ENCODE measurements at regions not wholly inside any gene's neighbourhood (a gene's known extent, or its start where the extent isn't known, plus 50 kb on each side); places are given as distances from the start of the nearest gene placed in this dataset.

DNA sequence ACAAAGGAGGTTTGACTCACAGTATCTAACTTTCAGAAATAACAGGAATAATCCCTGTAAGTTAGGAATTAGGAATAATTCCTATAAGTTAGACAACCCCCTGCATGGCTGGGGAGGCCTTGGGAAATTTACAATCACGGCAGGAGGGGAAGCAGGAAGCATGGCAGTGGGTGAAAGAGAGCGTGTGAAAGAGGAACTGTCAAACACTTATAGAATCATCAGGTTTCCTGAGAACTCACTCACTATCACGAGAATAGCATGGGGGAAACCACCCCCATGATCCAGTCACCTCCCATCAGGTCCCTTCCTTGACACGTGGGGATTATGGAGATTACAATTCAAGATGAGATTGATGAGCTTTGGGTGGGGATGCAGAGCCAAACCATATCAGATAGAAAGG lies 385.5 kb downstream of the IL20RB start:
- TF ChIP-seq, protein P1, sequence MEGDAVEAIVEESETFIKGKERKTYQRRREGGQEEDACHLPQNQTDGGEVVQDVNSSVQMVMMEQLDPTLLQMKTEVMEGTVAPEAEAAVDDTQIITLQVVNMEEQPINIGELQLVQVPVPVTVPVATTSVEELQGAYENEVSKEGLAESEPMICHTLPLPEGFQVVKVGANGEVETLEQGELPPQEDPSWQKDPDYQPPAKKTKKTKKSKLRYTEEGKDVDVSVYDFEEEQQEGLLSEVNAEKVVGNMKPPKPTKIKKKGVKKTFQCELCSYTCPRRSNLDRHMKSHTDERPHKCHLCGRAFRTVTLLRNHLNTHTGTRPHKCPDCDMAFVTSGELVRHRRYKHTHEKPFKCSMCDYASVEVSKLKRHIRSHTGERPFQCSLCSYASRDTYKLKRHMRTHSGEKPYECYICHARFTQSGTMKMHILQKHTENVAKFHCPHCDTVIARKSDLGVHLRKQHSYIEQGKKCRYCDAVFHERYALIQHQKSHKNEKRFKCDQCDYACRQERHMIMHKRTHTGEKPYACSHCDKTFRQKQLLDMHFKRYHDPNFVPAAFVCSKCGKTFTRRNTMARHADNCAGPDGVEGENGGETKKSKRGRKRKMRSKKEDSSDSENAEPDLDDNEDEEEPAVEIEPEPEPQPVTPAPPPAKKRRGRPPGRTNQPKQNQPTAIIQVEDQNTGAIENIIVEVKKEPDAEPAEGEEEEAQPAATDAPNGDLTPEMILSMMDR (IDR thresholded peaks at IDR 0.05), result no peak
- peaks cover 14 to 16% of the 10 kb centered on the region in 2 donors for H3K9me3 ChIP-seq (replicated peaks in 1 of 2; ENCODE audit: control insufficient read depth in 1 of 2, insufficient read depth in 1 of 2, low read length in 2 of 2)
- no peaks in the 10 kb centered on the region for H3K27me3 ChIP-seq (ENCODE audit: control insufficient read depth in 2 of 2, insufficient read depth in 2 of 2, low read length in 2 of 2)
- WGBS (ENCODE audit: insufficient coverage), result no CpG with 5 or more reads among the region's 4 CpGs
- no peaks in the 10 kb centered on the region for H3K4me1 ChIP-seq (ENCODE audit: control insufficient read depth in 1 of 2, insufficient read depth in 2 of 2, low read length in 2 of 2)
- H3K9ac ChIP-seq (ENCODE audit: insufficient read depth, low read length, poor library complexity, severe bottlenecking), result no peak overlapping the region
- no peak overlapping the region for H2AFZ ChIP-seq (ENCODE audit: insufficient read depth, low read depth, low read length, poor library complexity, severe bottlenecking)
- H3K36me3 ChIP-seq (replicated peaks in 1 of 2; ENCODE audit: control insufficient read depth in 1 of 2, insufficient read depth in 2 of 2, low read length in 2 of 2), result no peaks in the 10 kb centered on the region
- Mint-ChIP-seq H3K27me3 (ENCODE audit: low read depth in 3 of 3) (no peaks in the 10 kb centered on the region), H3K4me1 (no peaks in the 10 kb centered on the region), H3K27ac (no peak overlapping the region), H3K36me3 (no peaks in the 10 kb centered on the region), H3K9me3 (peaks cover 4 to 25% (median 11%) of the 10 kb centered on the region in 7 donors), H3K4me3 (no peak overlapping the region)
- intact Hi-C loops (cut with micrococcal nuclease), result no loop called here
- H3K79me2 ChIP-seq (ENCODE audit: insufficient read depth, low read length), result no peaks in the 10 kb centered on the region
- H3K4me3 ChIP-seq (replicated peaks in 1 of 3; ENCODE audit: low read depth in 2 of 3, low read length in 3 of 3), result no peak overlapping the region
- H3K27ac ChIP-seq (ENCODE audit: low read depth in 1 of 2, low read length in 2 of 2), result no peak overlapping the region
- DNase-seq, result no peak
- H4K20me1 ChIP-seq (ENCODE audit: insufficient read depth, low read length), result no peaks in the 10 kb centered on the region
- H3K4me2 ChIP-seq (replicated peaks; ENCODE audit: extremely low read depth, low read length, poor library complexity, severe bottlenecking), result no peak overlapping the region

- Histone ChIP-seq H3K36me3 (replicated peaks in 1 of 2; ENCODE audit: control insufficient read depth in 1 of 2, insufficient read depth in 2 of 2, low read length in 2 of 2) (no peaks in the 10 kb centered on the region), H2AFZ (ENCODE audit: insufficient read depth, low read depth, low read length, poor library complexity, severe bottlenecking) (no peak overlapping the region), H3K4me1 (ENCODE audit: control insufficient read depth in 1 of 2, insufficient read depth in 2 of 2, low read length in 2 of 2) (no peaks in the 10 kb centered on the region), H3K27ac (ENCODE audit: low read depth in 1 of 2, low read length in 2 of 2) (no peak overlapping the region), H3K27me3 (ENCODE audit: control insufficient read depth in 2 of 2, insufficient read depth in 2 of 2, low read length in 2 of 2) (no peaks in the 10 kb centered on the region), H3K9me3 (replicated peaks in 1 of 2; ENCODE audit: control insufficient read depth in 1 of 2, insufficient read depth in 1 of 2, low read length in 2 of 2) (peaks cover 0 to 6% of the 10 kb centered on the region in 2 donors), H3K9ac (ENCODE audit: insufficient read depth, low read length, poor library complexity, severe bottlenecking) (no peak overlapping the region), H4K20me1 (ENCODE audit: insufficient read depth, low read length) (no peaks in the 10 kb centered on the region), H3K4me2 (replicated peaks; ENCODE audit: extremely low read depth, low read length, poor library complexity, severe bottlenecking) (no peak overlapping the region), H3K79me2 (ENCODE audit: insufficient read depth, low read length) (no peaks in the 10 kb centered on the region), H3K4me3 (replicated peaks in 1 of 3; ENCODE audit: low read depth in 2 of 3, low read length in 3 of 3) (no peak overlapping the region)
- H3K27ac Mint-ChIP-seq, result no peak overlapping the region
- H3K27me3 Mint-ChIP-seq (ENCODE audit: low read depth in 3 of 3), result no peaks in the 10 kb centered on the region
- H3K4me1 Mint-ChIP-seq, result no peaks in the 10 kb centered on the region
- H3K4me3 Mint-ChIP-seq, result no peak overlapping the region
- H3K9me3 Mint-ChIP-seq, result peaks cover 0 to 9% (median 3%) of the 10 kb centered on the region in 7 donors
- no peaks in the 10 kb centered on the region for H3K36me3 Mint-ChIP-seq
- DNase-seq, result no peak
- intact Hi-C loops (cut with micrococcal nuclease), result no loop called here
- TF ChIP-seq, protein P1 (IDR thresholded peaks at IDR 0.05), result no peak
- WGBS (ENCODE audit: insufficient coverage), result 75% methylated on average over 1 of the region's 2 CpGs
Measured at GRCh38 chr3:137347132-137347531, 389.3 kb downstream of the IL20RB start.

Measured in CD14-positive monocyte (primary cell).